GM18858 (cell line): ENCODE measurements at regions not wholly inside any gene's neighbourhood (a gene's known extent, or its start where the extent isn't known, plus 50 kb on each side); places are given as distances from the start of the nearest gene placed in this dataset.
"Not testable (repeated sequence)": the region's sequence is repeated elsewhere in the genome, so short reads cannot be mapped to it uniquely, and the experiment has no call there.

Experiments used
- ATAC-seq: cut with Tn5 transposase; IDR thresholded peaks from one replicate; pipeline ENCODE4 v1.9.1; 2021; ENCODE audit not compliant: unreplicated experiment

GRCh38 chr3:173342679-173343078 is 54.9 kb upstream of the NLGN1 start:
- no peak for ATAC-seq

GRCh38 chr3:173340626-173341025 is 56.9 kb upstream of the NLGN1 start:
- no peak for ATAC-seq

GRCh38 chr3:173336261-173336660 is 61.3 kb upstream of the NLGN1 start:
- ATAC-seq, result no peak

DNA sequence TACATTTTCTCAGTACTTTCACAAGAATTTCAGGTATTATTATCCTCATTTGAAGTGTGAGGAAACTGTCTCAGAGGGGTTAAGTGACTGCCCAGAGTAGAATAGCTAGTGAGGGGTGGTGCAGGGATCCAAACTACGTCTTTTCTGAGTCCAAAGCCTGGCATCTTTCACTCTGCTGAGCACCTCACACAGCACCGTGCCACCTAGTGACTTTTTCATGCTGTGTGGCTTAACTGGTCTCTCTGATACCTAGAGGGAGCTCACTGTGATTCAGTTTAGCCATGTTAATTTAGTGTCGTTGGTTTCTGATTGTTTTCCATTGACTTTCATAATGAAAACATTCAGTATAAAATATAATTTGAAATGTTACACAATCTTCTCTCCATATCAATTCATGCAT is 91.4 kb upstream of the NLGN1 start:
- ATAC-seq, result no peak

- no peak for ATAC-seq
Observed at GRCh38 chr3:173304182-173304800, 93.3 kb upstream of the NLGN1 start.

DNA sequence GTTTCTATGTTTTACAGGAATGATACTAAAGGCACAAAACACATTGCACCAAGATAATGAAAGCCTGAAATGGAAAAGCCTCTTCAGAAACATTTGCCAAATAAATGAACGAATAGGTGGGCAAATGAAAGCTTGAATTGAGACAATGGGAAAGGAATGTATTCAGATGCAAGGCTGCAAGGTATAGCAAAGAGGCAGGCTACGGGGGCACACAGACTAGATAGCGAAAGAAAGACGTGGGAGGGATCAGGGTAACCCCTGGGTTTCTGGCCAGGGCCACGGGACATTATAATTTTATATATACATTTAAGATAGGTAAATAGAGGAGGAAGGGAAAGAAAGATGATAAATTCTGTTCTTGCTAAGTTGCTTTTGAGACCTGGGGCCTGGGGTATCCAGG is 95.9 kb upstream of the NLGN1 start:
- ATAC-seq, result no peak

DNA sequence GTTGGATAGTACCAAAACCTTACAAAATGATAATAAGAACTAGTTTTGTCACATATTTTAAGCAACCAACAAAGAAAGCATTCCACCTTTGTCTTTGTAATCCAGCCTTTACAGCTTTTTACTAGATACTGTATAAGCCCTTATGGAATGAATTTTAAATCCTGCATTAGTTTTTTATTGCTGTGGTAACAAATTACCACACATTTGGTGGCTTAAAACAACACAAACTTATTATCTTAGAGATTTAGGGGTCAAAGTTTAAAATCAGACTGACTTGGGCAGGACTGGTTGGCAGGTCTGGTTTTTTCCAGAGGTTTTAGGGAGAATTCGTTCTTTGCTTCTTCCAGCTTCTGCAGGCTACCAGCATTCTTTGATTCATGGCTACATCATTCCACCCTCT is 108.5 kb upstream of the NLGN1 start:
- ATAC-seq, result no peak

GRCh38 chr3:173287361-173287760 is 110.2 kb upstream of the NLGN1 start:
- no peak for ATAC-seq

GRCh38 chr3:173286507-173286906 is 111.0 kb upstream of the NLGN1 start:
- not testable (repeated sequence) for ATAC-seq

DNA sequence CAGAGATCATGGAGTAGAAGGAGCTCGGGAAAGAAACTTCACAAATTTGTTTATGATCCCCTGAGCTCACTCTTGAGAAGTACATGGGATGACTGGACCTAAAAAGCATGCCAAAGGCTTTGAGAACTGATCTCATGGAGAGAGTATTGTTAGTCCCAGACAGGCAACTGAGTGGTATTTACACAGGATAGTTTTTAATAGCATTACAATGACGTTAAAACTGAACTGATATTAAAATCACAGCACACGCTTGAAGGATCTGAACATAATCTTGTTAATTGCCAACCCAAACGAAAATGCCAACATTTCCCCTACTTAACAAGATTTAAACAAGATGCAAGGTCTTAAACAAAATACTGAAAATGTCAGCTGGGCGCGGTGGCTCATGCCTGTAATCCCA is 113.2 kb upstream of the NLGN1 start:
- ATAC-seq, result no peak

DNA sequence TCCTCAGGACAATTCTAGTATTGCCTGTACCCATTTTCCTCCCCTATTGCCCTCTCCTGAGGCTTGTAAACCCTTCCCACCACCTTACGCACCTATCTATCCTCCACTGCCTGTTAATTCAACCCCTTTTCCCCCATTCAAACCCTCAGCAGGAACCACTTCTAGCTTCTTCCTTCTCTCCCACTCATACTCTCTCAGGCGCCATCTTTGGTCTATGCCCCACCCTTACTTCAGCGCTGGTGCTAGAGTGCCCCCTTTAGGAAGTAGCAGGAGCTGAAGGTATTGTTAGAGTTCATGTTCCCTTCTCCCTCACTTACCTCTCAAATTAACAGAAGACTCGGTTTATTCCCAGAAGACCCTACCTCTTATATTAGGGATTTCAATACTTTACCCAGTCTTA is 121.8 kb upstream of the NLGN1 start:
- ATAC-seq, result no peak

DNA sequence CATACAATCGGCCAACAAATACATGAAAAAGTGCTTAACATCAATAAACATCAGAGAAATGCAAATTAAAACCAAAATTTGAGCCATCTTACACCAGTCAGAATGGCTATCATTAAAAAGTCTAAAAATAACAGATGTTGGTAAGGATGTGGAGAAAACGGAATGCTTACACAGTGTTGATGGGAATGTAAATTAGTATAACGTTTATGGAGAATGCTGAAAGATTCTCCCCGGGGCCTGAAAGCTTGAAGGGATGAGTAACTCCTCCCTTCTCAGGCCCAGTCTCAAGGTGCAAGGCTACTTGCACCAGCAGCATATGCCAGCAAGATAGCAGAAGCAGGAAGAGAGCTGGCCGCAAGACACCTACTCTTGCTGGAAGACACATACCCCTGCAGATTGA is 123.7 kb upstream of the NLGN1 start:
- ATAC-seq, result no peak

GRCh38 chr3:173268781-173269180 is 127.7 kb upstream of the SPATA16 start:
- no peak for ATAC-seq

GRCh38 chr3:173267716-173268115 is 126.7 kb upstream of the SPATA16 start:
- ATAC-seq, result no peak

- no peak for ATAC-seq
Observed at GRCh38 chr3:173266441-173266840, 125.4 kb upstream of the SPATA16 start.

- no peak for ATAC-seq
Observed at GRCh38 chr3:173258697-173259096, 117.7 kb upstream of the SPATA16 start.

DNA sequence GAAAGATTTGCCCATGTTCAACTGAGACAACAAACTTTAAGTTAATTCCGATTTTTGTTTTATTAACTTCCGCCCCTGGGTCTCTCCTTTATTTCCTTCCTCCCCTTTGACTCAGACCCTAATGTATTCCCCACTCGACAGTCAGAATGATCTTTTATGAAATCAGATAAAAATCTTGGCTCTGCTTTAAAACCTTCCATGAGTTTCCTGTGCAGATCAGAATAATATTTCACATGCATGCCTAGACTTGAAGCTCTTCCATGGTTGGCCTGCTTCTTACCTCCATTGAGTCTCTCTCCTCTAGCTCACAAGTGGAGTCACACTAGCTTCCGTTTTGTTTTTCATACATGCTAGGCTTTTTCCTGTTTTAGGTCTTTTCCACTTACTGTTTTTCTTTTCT is 116.8 kb upstream of the SPATA16 start:
- ATAC-seq, result no peak

DNA sequence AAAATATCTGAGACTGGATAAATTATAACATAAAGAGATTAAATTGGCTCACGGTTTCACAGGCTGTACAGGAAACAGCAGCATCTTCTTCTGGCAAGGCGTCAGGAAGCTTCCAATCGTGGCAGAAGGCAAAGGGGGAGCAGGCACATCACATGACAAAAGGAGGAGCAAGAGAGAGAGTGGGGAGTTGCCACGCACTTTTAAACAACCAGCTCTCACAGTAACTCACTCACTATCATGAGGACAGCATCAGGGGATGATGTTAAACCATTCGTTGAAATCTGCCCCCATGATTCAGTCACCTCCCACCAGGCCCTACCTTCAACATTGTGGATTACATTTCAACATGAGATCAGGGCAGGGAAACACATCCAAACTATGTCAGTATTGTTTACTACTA is 114.5 kb upstream of the SPATA16 start:
- ATAC-seq, result no peak

- no peak for ATAC-seq
Observed at GRCh38 chr3:173253471-173253870, 112.4 kb upstream of the SPATA16 start.

- ATAC-seq, result peak; percentile 46
Observed at GRCh38 chr3:173249457-173249856, 108.4 kb upstream of the SPATA16 start.

GRCh38 chr3:173241727-173242126 is 100.7 kb upstream of the SPATA16 start:
- ATAC-seq, result no peak

DNA sequence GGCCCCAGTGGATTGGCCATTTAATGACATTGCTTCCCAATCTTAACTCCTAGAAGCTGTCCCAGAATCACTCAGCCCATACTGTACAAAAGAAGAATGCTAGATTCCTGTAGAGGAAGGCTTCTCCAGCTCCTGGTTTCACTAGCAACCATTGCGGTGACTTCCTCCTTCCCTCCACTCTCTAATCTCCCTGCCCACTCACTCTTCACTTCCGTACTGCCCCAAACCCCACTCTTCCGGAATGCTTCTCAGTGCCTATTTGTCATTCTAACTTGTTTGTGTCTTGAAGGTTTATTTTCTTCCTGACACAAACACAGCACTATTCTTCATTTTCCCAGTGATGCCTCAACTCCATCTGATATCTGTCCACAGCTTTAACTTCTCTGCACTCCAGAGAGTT is 97.1 kb upstream of the SPATA16 start:
- no peak for ATAC-seq

GRCh38 chr3:173225351-173225750 is 84.3 kb upstream of the SPATA16 start:
- ATAC-seq, result no peak

DNA sequence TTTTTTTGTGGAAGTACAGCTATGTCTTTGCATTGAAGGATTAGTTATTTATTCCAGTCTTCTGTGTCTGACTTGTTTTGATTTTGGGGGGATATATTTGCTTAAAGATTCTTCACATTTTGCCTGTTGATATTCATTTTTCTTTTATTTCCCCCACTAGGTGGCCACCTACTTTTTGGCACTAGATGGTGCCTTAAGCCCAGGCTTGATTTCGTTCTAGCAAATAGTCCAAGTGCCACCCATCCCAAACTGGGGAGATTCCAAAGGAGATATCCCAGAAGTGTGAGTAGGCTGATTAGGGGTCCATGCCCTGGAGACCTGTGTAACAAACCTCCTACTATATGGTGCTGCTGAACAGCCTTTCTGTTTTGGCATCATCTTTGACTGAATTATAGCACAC is 80.0 kb upstream of the SPATA16 start:
- no peak for ATAC-seq
